Mucosa of stomach (tissue), 1 donor: ENCODE measurements at regions not wholly inside any gene's neighbourhood (a gene's known extent, or its start where the extent isn't known, plus 50 kb on each side); places are given as distances from the start of the nearest gene placed in this dataset.
A peak's percentile ranks its signal among the peaks of the same experiment; 100 is the strongest.

Experiments used
- H3K27me3 ChIP-seq: one replicate; pipeline ENCODE4 v1.7.0; 2013; ENCODE audit warnings: mild to moderate bottlenecking, low read length; ENCODE audit not compliant: control insufficient read depth, insufficient read depth
- H3K36me3 ChIP-seq: one replicate; pipeline ENCODE4 v1.7.0; 2013; ENCODE audit warnings: low read length; ENCODE audit not compliant: control insufficient read depth, insufficient read depth
- H3K4me1 ChIP-seq: one replicate; pipeline ENCODE4 v1.7.0; 2013; ENCODE audit warnings: mild to moderate bottlenecking, low read length; ENCODE audit not compliant: control insufficient read depth, insufficient read depth
- H3K4me3 ChIP-seq: one replicate; pipeline ENCODE4 v1.7.0; 2013; ENCODE audit warnings: low read length
- H3K9ac ChIP-seq: one replicate; pipeline ENCODE4 v1.7.0; 2013; ENCODE audit warnings: mild to moderate bottlenecking, low read length, moderate library complexity
- H3K9me3 ChIP-seq: one replicate; pipeline ENCODE4 v1.7.0; 2013; ENCODE audit warnings: mild to moderate bottlenecking, low read length, moderate library complexity; ENCODE audit not compliant: control insufficient read depth
- donor health status: Pancreatic carcinoma.

- H3K36me3 ChIP-seq: no peaks in the 10 kb centered on the region
These were observed 75.0 kb downstream of the PTPDC1 start for GRCh38 chr9:94159069-94159939.

DNA sequence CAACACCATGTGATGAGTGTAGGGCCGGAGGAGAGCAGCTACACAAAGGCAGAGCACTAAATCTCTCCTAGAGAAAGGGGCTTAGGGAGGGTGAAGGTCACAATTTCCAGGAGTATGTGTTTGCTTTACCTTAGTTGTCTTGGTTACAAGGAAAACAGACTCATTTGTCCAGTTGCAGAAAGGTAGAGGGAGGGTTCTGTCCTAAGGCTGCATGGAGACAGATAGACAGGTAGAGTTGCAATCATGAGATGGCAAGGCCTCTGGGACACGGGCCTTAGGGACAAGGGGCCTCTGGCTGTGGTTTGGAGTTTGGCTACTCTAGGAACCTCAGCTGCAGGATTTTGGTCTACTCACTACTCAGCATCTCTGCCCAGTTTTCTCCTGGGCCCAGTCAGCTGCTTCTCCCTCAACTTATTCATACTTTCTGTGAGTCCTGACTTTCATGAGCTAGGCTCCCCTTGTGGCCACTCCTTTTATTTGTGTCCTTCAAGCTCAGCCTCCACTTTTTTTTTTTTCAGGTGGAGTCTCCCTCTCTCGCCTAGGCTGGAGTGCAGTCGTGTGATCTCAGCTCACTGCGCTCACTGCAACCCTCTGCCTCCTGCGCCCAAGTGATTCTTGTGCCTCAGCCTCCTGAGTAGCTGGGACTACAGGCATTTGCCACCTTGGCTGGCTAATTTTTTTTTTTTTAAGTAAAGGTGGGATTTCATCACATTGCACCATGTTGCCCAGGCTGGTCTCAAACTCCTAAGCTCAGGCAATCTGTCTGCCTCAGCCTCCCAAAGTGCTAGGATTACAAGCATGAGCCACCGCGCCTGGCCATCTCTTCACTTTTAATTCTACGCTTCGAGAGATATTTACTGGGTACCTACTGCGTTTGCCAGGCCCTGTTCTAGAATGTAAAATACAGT, 76.6 kb downstream of the PTPDC1 start:
- peaks cover 21% of the 10 kb centered on the region for H3K4me1 ChIP-seq
- H3K9ac ChIP-seq: no peak overlapping the region
- H3K9me3 ChIP-seq: no peaks in the 10 kb centered on the region
- H3K27me3 ChIP-seq: no peaks in the 10 kb centered on the region
- H3K36me3 ChIP-seq: no peaks in the 10 kb centered on the region
- H3K4me3 ChIP-seq: no peak overlapping the region

More at GRCh38 chr9:94159069-94159939, 75.0 kb downstream of the PTPDC1 start:
- Histone ChIP-seq H3K9ac (no peak overlapping the region), H3K4me3 (no peak overlapping the region), H3K9me3 (no peaks in the 10 kb centered on the region), H3K27me3 (no peaks in the 10 kb centered on the region), H3K4me1 (peaks cover 15% of the 10 kb centered on the region)

GRCh38 chr9:94161673-94162072, 77.4 kb downstream of the PTPDC1 start:
- H3K36me3 ChIP-seq: no peaks in the 10 kb centered on the region
- H3K9ac ChIP-seq: no peak overlapping the region
- H3K9me3 ChIP-seq: no peaks in the 10 kb centered on the region
- H3K4me3 ChIP-seq: no peak overlapping the region
- H3K27me3 ChIP-seq: no peaks in the 10 kb centered on the region
- H3K4me1 ChIP-seq: peaks cover 14% of the 10 kb centered on the region

DNA sequence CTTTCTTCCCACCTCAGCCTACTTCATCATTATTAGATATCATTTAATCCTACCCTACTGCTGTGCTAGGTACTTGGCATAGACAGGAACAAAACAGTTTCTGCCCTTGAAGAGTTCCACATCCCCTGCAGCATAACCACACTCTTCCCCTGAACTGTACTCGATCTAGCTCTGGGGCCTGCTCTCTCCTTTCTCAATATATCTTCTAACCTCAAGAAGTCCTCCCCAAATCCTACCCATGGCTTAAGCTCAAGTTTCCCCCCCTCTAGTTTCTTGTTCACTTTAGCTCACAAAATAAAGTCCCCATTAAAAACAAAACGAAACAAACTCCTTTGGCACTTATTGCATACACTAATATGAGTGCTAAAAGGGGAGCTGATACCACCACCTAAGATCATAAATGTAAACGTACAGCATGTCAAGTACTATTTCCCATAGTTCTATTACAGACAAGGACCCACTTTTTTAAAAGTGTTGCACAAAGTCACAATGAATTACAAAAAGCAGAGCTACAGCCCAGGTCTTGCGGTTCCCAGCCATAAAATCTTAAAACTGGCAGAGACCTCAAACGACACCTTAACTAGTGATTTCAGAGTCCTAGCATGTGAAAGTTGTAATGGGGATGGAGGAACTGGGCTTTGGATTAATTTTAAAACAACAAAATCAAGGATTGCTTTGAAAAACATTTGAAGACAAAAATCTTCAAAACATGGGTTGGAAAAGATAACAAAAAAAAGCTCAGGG, 80.7 kb downstream of the PTPDC1 start:
- Histone ChIP-seq H3K4me3 (no peak overlapping the region), H3K4me1 (peaks cover 11% of the 10 kb centered on the region), H3K9ac (no peak overlapping the region), H3K36me3 (no peaks in the 10 kb centered on the region), H3K27me3 (no peaks in the 10 kb centered on the region), H3K9me3 (no peaks in the 10 kb centered on the region)

DNA sequence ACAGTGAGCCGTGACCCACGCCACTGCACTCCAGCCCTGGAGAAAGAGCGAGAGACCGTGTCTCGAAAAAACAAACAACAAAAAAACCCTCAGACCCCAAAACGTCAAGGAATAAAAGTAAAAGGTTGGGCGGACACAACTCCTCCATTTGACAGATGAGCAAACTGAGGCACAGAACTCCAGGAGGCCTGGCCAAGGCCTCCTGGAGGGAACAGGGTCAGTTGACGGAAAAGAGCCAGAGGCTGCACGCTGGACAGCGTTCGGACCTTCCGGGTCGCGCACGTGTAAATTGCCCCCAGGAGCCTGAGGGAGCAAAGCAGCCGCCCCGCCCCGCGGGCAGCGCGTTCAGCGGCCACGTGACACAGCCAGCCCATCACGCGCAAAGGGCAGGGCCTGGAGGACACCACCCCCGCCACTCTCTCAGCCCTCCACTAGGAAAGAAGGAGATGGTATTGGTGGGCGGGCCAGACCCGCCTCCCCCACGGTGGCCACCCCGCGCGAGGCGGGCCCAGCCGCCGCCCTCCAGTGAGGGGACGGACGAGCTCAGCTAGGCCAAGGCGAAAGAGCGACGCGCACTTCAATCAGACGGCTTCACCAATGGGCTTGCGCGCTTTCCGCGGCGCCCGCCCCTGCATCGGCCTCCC, 81.5 kb downstream of the PTPDC1 start:
- H3K36me3 ChIP-seq: no peaks in the 10 kb centered on the region
- no peaks in the 10 kb centered on the region for H3K9me3 ChIP-seq
- peaks cover 11% of the 10 kb centered on the region for H3K4me1 ChIP-seq
- H3K9ac ChIP-seq: peak overlapping the region; percentile 94
- no peaks in the 10 kb centered on the region for H3K27me3 ChIP-seq
- peak overlapping the region; percentile 24 for H3K4me3 ChIP-seq

DNA sequence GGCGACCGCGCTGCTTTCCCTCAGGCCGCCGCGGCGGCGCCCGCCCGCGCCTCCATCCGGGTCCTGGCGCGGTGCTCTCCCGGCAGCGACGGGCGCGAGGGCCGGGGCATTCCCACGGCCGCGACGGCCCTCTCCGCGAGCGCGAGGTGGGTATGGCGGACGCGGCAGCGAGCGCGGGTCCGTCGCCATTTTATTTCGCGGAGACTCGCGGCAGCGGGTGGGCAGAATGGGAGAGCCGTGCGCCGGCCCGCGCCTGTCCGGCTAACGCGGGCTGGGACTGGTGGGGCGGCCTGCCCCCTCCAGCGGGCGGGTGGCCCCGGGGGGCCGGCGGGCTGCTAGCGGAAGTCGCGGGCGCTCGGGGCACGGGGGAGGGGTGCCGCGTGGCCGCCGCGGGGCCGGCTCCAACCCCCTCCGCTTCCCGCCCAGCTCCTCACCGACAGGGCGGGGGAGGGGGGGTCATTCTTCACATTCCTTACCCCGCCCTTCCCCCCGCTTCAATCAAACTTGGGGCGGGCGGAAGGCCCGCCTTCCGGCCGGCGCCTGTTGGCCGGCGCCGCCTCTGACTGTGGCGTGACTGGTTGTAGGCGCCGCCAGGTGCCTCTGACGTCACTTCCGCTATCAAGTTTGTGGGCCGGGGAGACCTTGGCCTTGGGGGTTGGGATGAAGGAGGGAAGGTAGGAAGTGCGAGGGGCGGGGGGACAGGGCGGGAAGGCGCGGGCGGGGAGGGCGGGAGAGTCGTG, 82.1 kb downstream of the PTPDC1 start:
- Histone ChIP-seq H3K4me3 (peak overlapping the region; percentile 24), H3K9ac (peak overlapping the region; percentile 94), H3K36me3 (no peaks in the 10 kb centered on the region), H3K4me1 (peaks cover 11% of the 10 kb centered on the region), H3K9me3 (no peaks in the 10 kb centered on the region), H3K27me3 (no peaks in the 10 kb centered on the region)

GRCh38 chr9:94166976-94167346, 82.7 kb downstream of the PTPDC1 start:
- no peaks in the 10 kb centered on the region for H3K27me3 ChIP-seq
- H3K9ac ChIP-seq: peak overlapping the region; percentile 73
- H3K9me3 ChIP-seq: no peaks in the 10 kb centered on the region
- H3K36me3 ChIP-seq: no peaks in the 10 kb centered on the region
- peaks cover 11% of the 10 kb centered on the region for H3K4me1 ChIP-seq
- no peak overlapping the region for H3K4me3 ChIP-seq

DNA sequence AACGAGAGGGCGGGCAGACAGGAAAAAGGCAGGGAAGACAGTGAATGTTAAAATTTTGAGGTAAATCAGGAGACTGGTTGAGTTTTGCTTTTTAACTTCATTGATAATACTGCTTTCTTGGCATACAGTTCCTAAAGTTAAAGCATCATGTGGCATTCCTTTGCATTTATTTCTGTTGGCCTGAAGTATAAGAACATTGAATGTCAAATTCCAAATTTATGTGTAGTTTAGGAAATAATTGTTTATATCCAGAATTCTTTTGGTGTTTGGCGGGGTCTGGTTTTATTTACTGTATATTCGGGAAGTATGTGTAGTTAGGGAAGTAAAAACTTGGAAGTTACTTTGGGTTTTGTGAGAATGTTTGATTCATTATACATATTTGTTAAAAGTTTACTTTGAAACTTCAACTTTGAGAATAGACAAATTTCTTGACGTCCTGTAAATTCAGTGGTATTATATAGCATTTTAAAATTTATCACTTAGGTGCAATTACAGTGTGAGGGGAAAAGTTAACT, 83.2 kb downstream of the PTPDC1 start:
- Histone ChIP-seq H3K4me1 (peaks cover 11% of the 10 kb centered on the region), H3K36me3 (no peaks in the 10 kb centered on the region), H3K9ac (peak overlapping the region; percentile 73), H3K4me3 (no peak overlapping the region), H3K9me3 (no peaks in the 10 kb centered on the region), H3K27me3 (no peaks in the 10 kb centered on the region)

DNA sequence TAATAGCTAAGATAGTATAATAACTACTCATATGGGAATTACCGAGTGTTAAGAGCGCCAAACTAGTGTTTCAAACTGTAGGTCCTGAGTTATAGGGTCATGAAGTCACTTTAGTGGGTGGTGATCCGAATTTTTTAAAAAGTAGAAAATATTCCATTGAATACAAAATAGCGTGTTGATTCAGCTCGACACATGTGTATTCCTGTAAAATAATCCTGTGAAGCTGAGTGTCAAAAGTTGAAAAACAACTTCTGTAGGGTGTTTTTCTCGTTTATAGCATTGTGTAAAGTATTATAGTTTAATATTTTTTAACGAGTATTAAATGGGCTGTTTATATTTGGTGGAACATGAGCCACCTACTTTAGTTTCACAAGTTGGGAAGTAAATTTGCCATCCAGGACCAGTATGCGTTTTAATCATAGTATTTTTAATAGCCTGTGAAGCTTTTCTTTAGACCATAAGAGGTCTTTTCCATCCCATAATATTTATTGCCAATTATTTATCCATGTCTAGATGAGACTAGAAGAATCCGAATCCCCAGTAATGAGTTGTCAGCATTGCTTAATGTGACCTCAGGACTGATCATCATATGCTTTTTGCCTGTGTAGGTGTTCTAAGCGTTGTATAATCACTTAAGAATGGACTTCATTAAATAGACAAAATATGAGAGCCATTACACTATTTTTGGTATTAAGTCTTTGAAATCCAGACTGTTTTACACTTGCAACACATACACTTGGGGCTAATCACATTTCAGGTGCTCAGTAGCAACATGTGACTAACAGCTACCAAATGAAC, 84.1 kb downstream of the PTPDC1 start:
- Histone ChIP-seq H3K36me3 (no peaks in the 10 kb centered on the region), H3K4me3 (no peak overlapping the region), H3K9me3 (no peaks in the 10 kb centered on the region), H3K9ac (peak overlapping the region; percentile 73), H3K27me3 (no peaks in the 10 kb centered on the region), H3K4me1 (peaks cover 17% of the 10 kb centered on the region)

GRCh38 chr9:94169968-94170367, 85.7 kb downstream of the PTPDC1 start:
- H3K9ac ChIP-seq: no peak overlapping the region
- H3K4me1 ChIP-seq: peaks cover 20% of the 10 kb centered on the region
- no peak overlapping the region for H3K4me3 ChIP-seq

More at GRCh38 chr9:94169968-94170367, 85.7 kb downstream of the PTPDC1 start:
- Histone ChIP-seq H3K27me3 (no peaks in the 10 kb centered on the region), H3K36me3 (no peaks in the 10 kb centered on the region), H3K9me3 (no peaks in the 10 kb centered on the region)
